ENCODE measurements at regions not wholly inside any gene's neighbourhood (a gene's known extent, or its start where the extent isn't known, plus 50 kb on each side); places are given as distances from the start of the nearest gene placed in this dataset.

DNA sequence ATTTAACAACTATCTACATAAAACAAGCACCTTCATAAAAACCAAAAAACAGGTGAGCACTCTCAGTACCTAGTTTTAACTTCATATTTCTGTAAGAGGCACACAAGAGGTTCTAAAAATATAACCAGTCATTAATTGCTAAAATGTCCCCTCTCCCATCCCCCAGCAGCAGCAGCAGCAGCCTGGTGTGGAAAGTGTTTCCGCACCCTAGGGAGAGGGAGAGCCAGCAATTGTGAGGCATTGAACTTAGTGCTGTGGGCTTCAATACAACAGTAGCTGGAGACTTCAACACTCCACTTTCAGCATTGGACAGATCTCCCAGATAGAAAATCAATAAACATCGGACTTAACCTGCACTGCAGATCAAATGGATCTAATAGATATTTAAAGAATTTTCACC, 1158.5 kb downstream of the JRKL start:
- Histone ChIP-seq H3K4me1 (ENCODE audit: control insufficient read depth, insufficient read depth, low read length) (no peaks in the 10 kb centered on the region), H3K27ac (ENCODE audit: insufficient read depth, low read length) (no peak overlapping the region), H3K27me3 (ENCODE audit: control insufficient read depth, insufficient read depth, low read length) (no peaks in the 10 kb centered on the region), H3K79me1 (ENCODE audit: low read depth in 1 of 2, low read length in 2 of 2) (no peaks in the 10 kb centered on the region), H2BK5ac (ENCODE audit: low read depth, low read length, poor library complexity, severe bottlenecking) (no peak overlapping the region), H2AFZ (replicated peaks; ENCODE audit: low read length, poor library complexity) (no peak overlapping the region), H3K9me1 (ENCODE audit: insufficient read depth, low read length) (no peaks in the 10 kb centered on the region), H3K9ac (ENCODE audit: low read depth, low read length) (no peak overlapping the region), H2AK5ac (ENCODE audit: low read depth, low read length) (no peak overlapping the region), H4K91ac (ENCODE audit: insufficient read depth, low read depth, low read length) (no peak overlapping the region), H3K4me3 (ENCODE audit: insufficient read depth, low read depth, low read length) (no peak overlapping the region), H4K8ac (ENCODE audit: low read depth in 2 of 2, low read length in 2 of 2) (no peak overlapping the region), H3K9me3 (ENCODE audit: control insufficient read depth, insufficient read depth, low read length) (peaks cover 2% of the 10 kb centered on the region; the same call in 1 of the 2 replicates), H2BK120ac (ENCODE audit: low read depth, low read length) (no peak overlapping the region), H4K5ac (ENCODE audit: low read depth, low read length) (no peak overlapping the region), H3K14ac (replicated peaks; ENCODE audit: low read depth, low read length) (no peak overlapping the region), H3K36me3 (ENCODE audit: control insufficient read depth, insufficient read depth, low read length) (no peaks in the 10 kb centered on the region), H3K56ac (ENCODE audit: extremely low read depth, insufficient read depth, low read length) (no peak overlapping the region), H3K4me2 (ENCODE audit: low read depth, low read length) (no peak overlapping the region), H2BK20ac (ENCODE audit: low read depth, low read length) (no peak overlapping the region), H3K23ac (ENCODE audit: low read depth, low read length) (no peak overlapping the region), H2AK9ac (replicated peaks; ENCODE audit: low read depth, low read length, poor library complexity) (no peak overlapping the region), H3K4ac (ENCODE audit: low read depth, low read length) (no peak overlapping the region), H3K18ac (ENCODE audit: low read depth, low read length) (no peak overlapping the region), H2BK15ac (ENCODE audit: low read depth, low read length) (no peak overlapping the region), H4K20me1 (ENCODE audit: insufficient read depth, low read length) (no peaks in the 10 kb centered on the region)
- dilution Hi-C loops (cut with HindIII; ENCODE audit: low sequenced_read_pairs, unreplicated experiment), result no loop called here
- ChIA-PET POLR2A (ENCODE audit: unreplicated experiment) (no interaction called here), CTCF (no interaction called here)
- TF ChIP-seq RAD21 (IDR thresholded peaks at IDR 0.05; ENCODE audit: low read length), result no peak
- TF ChIP-seq, protein P1, sequence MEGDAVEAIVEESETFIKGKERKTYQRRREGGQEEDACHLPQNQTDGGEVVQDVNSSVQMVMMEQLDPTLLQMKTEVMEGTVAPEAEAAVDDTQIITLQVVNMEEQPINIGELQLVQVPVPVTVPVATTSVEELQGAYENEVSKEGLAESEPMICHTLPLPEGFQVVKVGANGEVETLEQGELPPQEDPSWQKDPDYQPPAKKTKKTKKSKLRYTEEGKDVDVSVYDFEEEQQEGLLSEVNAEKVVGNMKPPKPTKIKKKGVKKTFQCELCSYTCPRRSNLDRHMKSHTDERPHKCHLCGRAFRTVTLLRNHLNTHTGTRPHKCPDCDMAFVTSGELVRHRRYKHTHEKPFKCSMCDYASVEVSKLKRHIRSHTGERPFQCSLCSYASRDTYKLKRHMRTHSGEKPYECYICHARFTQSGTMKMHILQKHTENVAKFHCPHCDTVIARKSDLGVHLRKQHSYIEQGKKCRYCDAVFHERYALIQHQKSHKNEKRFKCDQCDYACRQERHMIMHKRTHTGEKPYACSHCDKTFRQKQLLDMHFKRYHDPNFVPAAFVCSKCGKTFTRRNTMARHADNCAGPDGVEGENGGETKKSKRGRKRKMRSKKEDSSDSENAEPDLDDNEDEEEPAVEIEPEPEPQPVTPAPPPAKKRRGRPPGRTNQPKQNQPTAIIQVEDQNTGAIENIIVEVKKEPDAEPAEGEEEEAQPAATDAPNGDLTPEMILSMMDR (conservative IDR thresholded peaks at IDR 0.05; ENCODE audit: low read depth, low read length), result no peak
- no peak for TF ChIP-seq CHD1 (IDR thresholded peaks at IDR 0.05; ENCODE audit: low read depth, low read length)
- TF ChIP-seq NFE2L2 (IDR thresholded peaks at IDR 0.05; ENCODE audit: low read depth, low read length), result no peak
- no peak for TF ChIP-seq MXI1 (IDR thresholded peaks at IDR 0.05; ENCODE audit: borderline replicate concordance, low read depth, low read length)
- no peak for TF ChIP-seq RCOR1 (IDR thresholded peaks at IDR 0.05; ENCODE audit: insufficient replicate concordance, low read length)
- TF ChIP-seq, protein P2, sequence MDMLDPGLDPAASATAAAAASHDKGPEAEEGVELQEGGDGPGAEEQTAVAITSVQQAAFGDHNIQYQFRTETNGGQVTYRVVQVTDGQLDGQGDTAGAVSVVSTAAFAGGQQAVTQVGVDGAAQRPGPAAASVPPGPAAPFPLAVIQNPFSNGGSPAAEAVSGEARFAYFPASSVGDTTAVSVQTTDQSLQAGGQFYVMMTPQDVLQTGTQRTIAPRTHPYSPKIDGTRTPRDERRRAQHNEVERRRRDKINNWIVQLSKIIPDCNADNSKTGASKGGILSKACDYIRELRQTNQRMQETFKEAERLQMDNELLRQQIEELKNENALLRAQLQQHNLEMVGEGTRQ (IDR thresholded peaks at IDR 0.05; ENCODE audit: low read depth, low read length), result no peak
- TF ChIP-seq MAFK (IDR thresholded peaks at IDR 0.05; ENCODE audit: low read depth, low read length), result no peak
- no peak for TF ChIP-seq CEBPB (IDR thresholded peaks at IDR 0.05; ENCODE audit: low read depth, low read length)
- no peak for TF ChIP-seq FOS (IDR thresholded peaks at IDR 0.05; ENCODE audit: low read depth, low read length)
- TF ChIP-seq RFX5 (IDR thresholded peaks at IDR 0.05; ENCODE audit: low read depth, low read length), result no peak
- TF ChIP-seq MAZ (IDR thresholded peaks at IDR 0.05; ENCODE audit: borderline replicate concordance, low read depth, low read length), result no peak
- no peak for TF ChIP-seq SMC3 (IDR thresholded peaks at IDR 0.05; ENCODE audit: low read depth, low read length)
- TF ChIP-seq BHLHE40 (IDR thresholded peaks at IDR 0.05; ENCODE audit: low read depth, low read length), result no peak
- TF ChIP-seq POLR2A (IDR thresholded peaks at IDR 0.05; ENCODE audit: low read depth, low read length), result no peak
- TF ChIP-seq, protein P3, sequence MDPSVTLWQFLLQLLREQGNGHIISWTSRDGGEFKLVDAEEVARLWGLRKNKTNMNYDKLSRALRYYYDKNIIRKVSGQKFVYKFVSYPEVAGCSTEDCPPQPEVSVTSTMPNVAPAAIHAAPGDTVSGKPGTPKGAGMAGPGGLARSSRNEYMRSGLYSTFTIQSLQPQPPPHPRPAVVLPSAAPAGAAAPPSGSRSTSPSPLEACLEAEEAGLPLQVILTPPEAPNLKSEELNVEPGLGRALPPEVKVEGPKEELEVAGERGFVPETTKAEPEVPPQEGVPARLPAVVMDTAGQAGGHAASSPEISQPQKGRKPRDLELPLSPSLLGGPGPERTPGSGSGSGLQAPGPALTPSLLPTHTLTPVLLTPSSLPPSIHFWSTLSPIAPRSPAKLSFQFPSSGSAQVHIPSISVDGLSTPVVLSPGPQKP (IDR thresholded peaks at IDR 0.05; ENCODE audit: borderline replicate concordance, low read depth, low read length), result no peak
- DNase-seq (no peak), ATAC-seq (ENCODE audit: low read depth) (no peak)
- in situ Hi-C loops (cut with MboI; ENCODE audit: low sequenced_read_pairs), result no loop called here
- intact Hi-C loops (cut with micrococcal nuclease), result loop anchor here (10.0 kb wide), 1 partner anchor 63 kb away; no protein-coding TSS in a partner anchor
- no TSS peak for BruUV-seq (replicated peaks)
- 60% methylated on average over 1 of the region's 2 CpGs; no CpG with 5 or more reads in 1 of the 2 experiments for WGBS, 2 experiments (ENCODE audit: extremely low coverage in 2 of 2, insufficient read length in 1 of 2)

All from IMR-90 (cell line).